ENCODE measurements at regions not wholly inside any gene's neighbourhood (a gene's known extent, or its start where the extent isn't known, plus 50 kb on each side); places are given as distances from the start of the nearest gene placed in this dataset.

DNA sequence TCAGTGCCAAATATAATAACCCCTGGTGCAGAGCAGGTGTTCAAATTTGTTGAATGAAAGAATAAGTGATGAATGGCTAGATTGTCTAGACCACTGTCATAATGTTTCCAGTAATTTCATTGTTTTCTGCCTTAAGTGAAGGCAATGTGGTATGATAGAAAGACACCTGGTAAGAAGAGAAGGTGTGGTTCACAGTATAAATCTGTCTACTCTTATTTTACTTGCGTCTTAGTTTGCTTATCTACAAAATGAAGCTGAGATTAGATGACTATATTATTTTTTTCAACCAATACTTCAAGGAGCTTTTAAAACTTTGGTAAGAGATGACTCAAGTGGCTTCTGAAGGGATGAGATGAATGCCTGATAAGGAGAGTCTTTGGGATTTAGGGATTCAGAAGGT, 788.4 kb downstream of the EPHA4 start:
- no peak for TF ChIP-seq JUN (CRISPR knock-in tag; IDR thresholded peaks at IDR 0.05)
- no peak for TF ChIP-seq ETV6 (CRISPR knock-in tag; IDR thresholded peaks at IDR 0.05)
- TF ChIP-seq ZNF263 (CRISPR knock-in tag; IDR thresholded peaks at IDR 0.05; ENCODE audit: low read depth) = no peak
- TF ChIP-seq, protein P1, sequence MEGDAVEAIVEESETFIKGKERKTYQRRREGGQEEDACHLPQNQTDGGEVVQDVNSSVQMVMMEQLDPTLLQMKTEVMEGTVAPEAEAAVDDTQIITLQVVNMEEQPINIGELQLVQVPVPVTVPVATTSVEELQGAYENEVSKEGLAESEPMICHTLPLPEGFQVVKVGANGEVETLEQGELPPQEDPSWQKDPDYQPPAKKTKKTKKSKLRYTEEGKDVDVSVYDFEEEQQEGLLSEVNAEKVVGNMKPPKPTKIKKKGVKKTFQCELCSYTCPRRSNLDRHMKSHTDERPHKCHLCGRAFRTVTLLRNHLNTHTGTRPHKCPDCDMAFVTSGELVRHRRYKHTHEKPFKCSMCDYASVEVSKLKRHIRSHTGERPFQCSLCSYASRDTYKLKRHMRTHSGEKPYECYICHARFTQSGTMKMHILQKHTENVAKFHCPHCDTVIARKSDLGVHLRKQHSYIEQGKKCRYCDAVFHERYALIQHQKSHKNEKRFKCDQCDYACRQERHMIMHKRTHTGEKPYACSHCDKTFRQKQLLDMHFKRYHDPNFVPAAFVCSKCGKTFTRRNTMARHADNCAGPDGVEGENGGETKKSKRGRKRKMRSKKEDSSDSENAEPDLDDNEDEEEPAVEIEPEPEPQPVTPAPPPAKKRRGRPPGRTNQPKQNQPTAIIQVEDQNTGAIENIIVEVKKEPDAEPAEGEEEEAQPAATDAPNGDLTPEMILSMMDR (IDR thresholded peaks at IDR 0.05) = no peak
- TF ChIP-seq, protein P2, sequence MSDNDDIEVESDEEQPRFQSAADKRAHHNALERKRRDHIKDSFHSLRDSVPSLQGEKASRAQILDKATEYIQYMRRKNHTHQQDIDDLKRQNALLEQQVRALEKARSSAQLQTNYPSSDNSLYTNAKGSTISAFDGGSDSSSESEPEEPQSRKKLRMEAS (CRISPR knock-in tag; IDR thresholded peaks at IDR 0.05) = no peak

Data from WTC11 (cell line).